ENCODE measurements at regions not wholly inside any gene's neighbourhood (a gene's known extent, or its start where the extent isn't known, plus 50 kb on each side); places are given as distances from the start of the nearest gene placed in this dataset.

DNA sequence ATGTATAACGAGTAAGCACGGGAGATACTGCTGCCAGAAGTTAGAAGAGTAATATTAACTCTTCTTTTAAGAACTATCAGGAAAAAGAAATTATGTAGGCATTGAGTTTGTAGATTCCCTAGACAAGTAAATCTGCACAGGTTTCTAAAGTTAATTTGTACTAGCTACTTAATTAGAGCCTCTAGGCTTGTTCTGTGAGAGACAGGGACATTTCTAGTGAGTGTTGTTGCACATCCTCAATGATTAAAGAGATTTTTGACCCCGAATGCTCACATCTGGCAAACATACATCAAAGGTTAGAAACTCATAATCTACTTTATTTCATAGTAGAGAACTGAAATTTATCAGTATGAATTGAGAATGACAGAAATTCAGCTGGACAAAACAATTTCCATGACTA lies 669.0 kb upstream of the CDH7 start:
- H3K27me3 ChIP-seq (replicated peaks; ENCODE audit: insufficient read depth): no peaks in the 10 kb centered on the region
- intact Hi-C loops (cut with DNase I): no loop called here
- no peak overlapping the region for H3K27ac ChIP-seq
- H3K4me1 ChIP-seq (replicated peaks): no peaks in the 10 kb centered on the region
- no peak for DNase-seq (ENCODE audit: low spot score)
- H3K9me3 ChIP-seq: no peaks in the 10 kb centered on the region
- 76% methylated on average over 3 of the region's 3 CpGs for WGBS
- no peak overlapping the region for H3K4me3 ChIP-seq
- TF ChIP-seq POLR2A (IDR thresholded peaks at IDR 0.05) (no peak), POLR2AphosphoS5 (IDR thresholded peaks at IDR 0.05) (no peak)
- TF ChIP-seq, protein P1, sequence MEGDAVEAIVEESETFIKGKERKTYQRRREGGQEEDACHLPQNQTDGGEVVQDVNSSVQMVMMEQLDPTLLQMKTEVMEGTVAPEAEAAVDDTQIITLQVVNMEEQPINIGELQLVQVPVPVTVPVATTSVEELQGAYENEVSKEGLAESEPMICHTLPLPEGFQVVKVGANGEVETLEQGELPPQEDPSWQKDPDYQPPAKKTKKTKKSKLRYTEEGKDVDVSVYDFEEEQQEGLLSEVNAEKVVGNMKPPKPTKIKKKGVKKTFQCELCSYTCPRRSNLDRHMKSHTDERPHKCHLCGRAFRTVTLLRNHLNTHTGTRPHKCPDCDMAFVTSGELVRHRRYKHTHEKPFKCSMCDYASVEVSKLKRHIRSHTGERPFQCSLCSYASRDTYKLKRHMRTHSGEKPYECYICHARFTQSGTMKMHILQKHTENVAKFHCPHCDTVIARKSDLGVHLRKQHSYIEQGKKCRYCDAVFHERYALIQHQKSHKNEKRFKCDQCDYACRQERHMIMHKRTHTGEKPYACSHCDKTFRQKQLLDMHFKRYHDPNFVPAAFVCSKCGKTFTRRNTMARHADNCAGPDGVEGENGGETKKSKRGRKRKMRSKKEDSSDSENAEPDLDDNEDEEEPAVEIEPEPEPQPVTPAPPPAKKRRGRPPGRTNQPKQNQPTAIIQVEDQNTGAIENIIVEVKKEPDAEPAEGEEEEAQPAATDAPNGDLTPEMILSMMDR (IDR thresholded peaks at IDR 0.05): no peak
- no peaks in the 10 kb centered on the region for H3K36me3 ChIP-seq

DNA sequence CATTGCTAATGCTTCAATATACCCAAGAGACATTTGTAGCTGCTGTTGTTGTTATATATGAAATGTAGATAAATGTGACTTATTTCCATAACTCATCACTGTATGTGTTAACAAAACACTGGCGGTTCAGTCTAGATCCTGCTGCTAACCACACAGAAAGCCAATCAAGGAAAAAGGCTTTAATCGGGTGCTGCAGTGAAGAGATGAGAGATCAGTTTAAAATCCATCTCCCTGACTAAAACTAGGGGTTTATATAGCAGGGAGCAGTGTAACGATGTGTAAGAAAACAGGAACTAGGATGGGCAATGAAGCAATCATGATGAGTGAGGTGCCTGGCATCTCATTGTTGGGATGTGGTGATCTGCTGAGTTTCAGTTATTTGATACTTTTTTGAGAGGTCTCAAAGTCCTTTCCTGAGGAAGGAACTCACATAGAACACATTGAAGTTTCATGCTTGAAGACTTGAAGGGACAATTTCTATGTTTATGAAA lies 677.7 kb upstream of the CDH7 start:
- intact Hi-C loops (cut with DNase I): no loop called here
- TF ChIP-seq POLR2A (IDR thresholded peaks at IDR 0.05): no peak
- no peak for TF ChIP-seq POLR2AphosphoS5 (IDR thresholded peaks at IDR 0.05)
- TF ChIP-seq, protein P1 (IDR thresholded peaks at IDR 0.05): no peak
- Histone ChIP-seq H3K27ac (no peak overlapping the region), H3K4me1 (replicated peaks) (no peaks in the 10 kb centered on the region), H3K27me3 (replicated peaks; ENCODE audit: insufficient read depth) (no peaks in the 10 kb centered on the region), H3K36me3 (no peaks in the 10 kb centered on the region), H3K9me3 (no peaks in the 10 kb centered on the region), H3K4me3 (no peak overlapping the region)
- WGBS: 95% methylated on average over 3 of the region's 3 CpGs
- DNase-seq (ENCODE audit: low spot score): no peak

DNA sequence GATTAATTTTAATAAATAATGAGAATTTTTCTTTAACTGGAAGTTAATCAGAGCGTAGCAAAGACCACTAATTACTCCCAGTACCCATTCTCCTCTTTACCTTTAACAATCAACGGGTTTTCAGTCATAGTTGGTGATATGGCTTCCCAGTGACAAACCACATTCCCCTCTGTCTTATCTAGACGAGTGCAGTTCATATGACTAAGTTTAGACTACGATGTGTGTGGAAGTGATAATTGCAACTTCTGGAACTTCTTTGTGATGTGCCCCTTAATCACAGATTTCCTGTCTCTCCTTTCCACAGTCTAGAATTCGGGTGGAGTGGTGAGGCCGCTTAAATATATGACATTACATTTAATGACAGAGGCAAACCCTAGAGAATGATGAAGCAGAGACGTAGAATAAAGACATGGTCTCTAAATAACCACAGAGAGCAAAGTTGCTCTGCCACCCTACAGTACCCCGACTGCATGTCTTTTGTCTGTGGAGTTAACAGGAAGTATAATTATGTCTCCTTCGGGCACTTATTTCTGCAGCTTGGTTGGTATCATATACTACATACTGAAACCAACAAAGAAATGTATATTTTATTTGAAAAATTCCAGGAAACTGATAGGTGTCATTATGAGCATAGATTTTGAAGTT lies 693.3 kb upstream of the CDH7 start:
- Histone ChIP-seq H3K4me3 (no peak overlapping the region), H3K27me3 (replicated peaks; ENCODE audit: insufficient read depth) (no peaks in the 10 kb centered on the region)
- no peak for DNase-seq (ENCODE audit: low spot score)

DNA sequence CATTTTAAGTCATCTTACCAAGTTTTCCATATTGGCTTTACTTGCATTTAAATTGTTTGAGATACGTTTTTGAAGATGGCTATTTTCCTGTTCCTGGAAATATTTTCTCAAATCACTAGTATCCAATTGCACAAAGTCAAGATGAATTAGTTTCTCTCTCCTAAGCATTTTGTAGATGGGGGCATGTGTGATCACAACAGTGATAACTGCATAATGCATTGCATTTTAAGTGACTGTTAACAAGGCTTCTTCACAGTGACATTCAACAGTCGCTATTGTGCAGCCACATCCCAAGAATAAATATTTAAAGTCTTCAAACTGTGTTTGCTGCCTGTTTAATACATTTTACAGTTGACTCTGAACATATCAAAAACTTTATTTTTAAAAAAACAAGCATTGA lies 694.2 kb upstream of the CDH7 start:
- H3K27me3 ChIP-seq (replicated peaks; ENCODE audit: insufficient read depth): no peaks in the 10 kb centered on the region
- DNase-seq (ENCODE audit: low spot score): no peak
- TF ChIP-seq, protein P1 (IDR thresholded peaks at IDR 0.05): no peak
- TF ChIP-seq POLR2AphosphoS5 (IDR thresholded peaks at IDR 0.05) (no peak), POLR2A (IDR thresholded peaks at IDR 0.05) (no peak)
- no peaks in the 10 kb centered on the region for H3K36me3 ChIP-seq
- no peaks in the 10 kb centered on the region for H3K9me3 ChIP-seq
- H3K4me1 ChIP-seq (replicated peaks): no peaks in the 10 kb centered on the region
- WGBS: 56% methylated on average over 2 of the region's 2 CpGs
- intact Hi-C loops (cut with DNase I): no loop called here
- H3K27ac ChIP-seq: no peak overlapping the region
- no peak overlapping the region for H3K4me3 ChIP-seq

More for the DNA sequence above, 693.3 kb upstream of the CDH7 start:
- 74% methylated on average over 9 of the region's 9 CpGs for WGBS
- Histone ChIP-seq H3K4me1 (replicated peaks) (no peaks in the 10 kb centered on the region), H3K36me3 (no peaks in the 10 kb centered on the region), H3K27ac (no peak overlapping the region), H3K9me3 (no peaks in the 10 kb centered on the region)
- TF ChIP-seq POLR2A (IDR thresholded peaks at IDR 0.05): no peak
- TF ChIP-seq, protein P1 (IDR thresholded peaks at IDR 0.05): no peak
- no peak for TF ChIP-seq POLR2AphosphoS5 (IDR thresholded peaks at IDR 0.05)
- intact Hi-C loops (cut with DNase I): no loop called here

DNA sequence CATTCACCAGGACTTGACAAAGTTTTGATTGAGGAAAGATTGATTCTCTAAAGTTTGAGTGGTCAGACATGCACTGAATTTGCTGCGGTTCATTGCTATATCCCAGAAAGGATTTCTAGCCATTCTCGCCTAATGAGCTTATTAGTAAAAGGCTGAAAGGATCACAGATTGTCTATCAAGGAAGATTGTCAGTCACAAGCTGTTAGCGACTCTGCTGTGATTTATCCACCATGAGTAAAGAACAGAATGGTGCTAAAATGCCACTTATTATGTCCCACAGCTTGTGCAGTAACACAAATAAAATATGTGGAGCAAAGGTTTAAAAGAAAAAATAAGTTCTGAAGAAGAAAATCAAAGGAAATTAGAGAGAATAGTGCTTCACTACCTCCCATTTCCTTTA lies 701.2 kb upstream of the CDH7 start:
- H3K27ac ChIP-seq: no peak overlapping the region
- H3K4me1 ChIP-seq (replicated peaks): no peaks in the 10 kb centered on the region
- H3K27me3 ChIP-seq (replicated peaks; ENCODE audit: insufficient read depth): no peaks in the 10 kb centered on the region
- intact Hi-C loops (cut with DNase I): no loop called here
- H3K36me3 ChIP-seq: no peaks in the 10 kb centered on the region
- TF ChIP-seq POLR2A (IDR thresholded peaks at IDR 0.05) (no peak), POLR2AphosphoS5 (IDR thresholded peaks at IDR 0.05) (no peak)
- TF ChIP-seq, protein P1 (IDR thresholded peaks at IDR 0.05): no peak
- no peak overlapping the region for H3K4me3 ChIP-seq
- DNase-seq (ENCODE audit: low spot score): no peak
- 85% methylated on average over 3 of the region's 3 CpGs for WGBS
- H3K9me3 ChIP-seq: no peaks in the 10 kb centered on the region
